Progenitor cell of endocrine pancreas (in vitro differentiated cells): ENCODE measurements at regions not wholly inside any gene's neighbourhood (a gene's known extent, or its start where the extent isn't known, plus 50 kb on each side); places are given as distances from the start of the nearest gene placed in this dataset.

Source experiments
- DNase-seq: peaks from one replicate; pipeline ENCODE4 v3.0.0; 2021; ENCODE audit warnings: low spot score; ENCODE audit not compliant: unreplicated experiment
- H3K27ac Mint-ChIP-seq: 2 replicates; pipeline ENCODE4 v1.8.0; 2021; ENCODE audit warnings: mild to moderate bottlenecking, moderate library complexity, mixed read lengths
- H3K27me3 Mint-ChIP-seq: 2 replicates; pipeline ENCODE4 v1.8.0; 2021; ENCODE audit warnings: mixed read lengths
- H3K36me3 Mint-ChIP-seq: 2 replicates; pipeline ENCODE4 v1.8.0; 2022; ENCODE audit warnings: mixed read lengths; ENCODE audit not compliant: insufficient read depth
- H3K4me1 Mint-ChIP-seq: 2 replicates; pipeline ENCODE4 v1.8.0; 2021; ENCODE audit warnings: low read depth, mixed read lengths
- H3K4me3 Mint-ChIP-seq: 2 replicates; pipeline ENCODE4 v1.8.0; 2021; ENCODE audit warnings: low read depth, mild to moderate bottlenecking, moderate library complexity, mixed read lengths
- H3K9me3 Mint-ChIP-seq: 2 replicates; pipeline ENCODE4 v1.8.0; 2021; ENCODE audit warnings: low read depth, mixed read lengths
- CTCF ChIP-seq: fragments of 200-600 bp; sonication (generic); IDR thresholded peaks from one replicate; pipeline ENCODE4 v1.5.0; 2021; ENCODE audit warnings: antibody characterized with exemption, mild to moderate bottlenecking; ENCODE audit not compliant: unreplicated experiment

- peaks cover 3% of the 10 kb centered on the region for H3K9me3 Mint-ChIP-seq
- no peak for DNase-seq
These were observed 114.0 kb downstream of the SP3 start for GRCh38 chr2:173851141-173851641.

GRCh38 chr2:173854141-173854540 is 111.0 kb downstream of the SP3 start:
- Mint-ChIP-seq H3K4me3 (no peak overlapping the region), H3K27me3 (peaks cover 7% of the 10 kb centered on the region), H3K4me1 (no peaks in the 10 kb centered on the region), H3K9me3 (no peaks in the 10 kb centered on the region), H3K27ac (no peak overlapping the region), H3K36me3 (no peaks in the 10 kb centered on the region)
- TF ChIP-seq CTCF: no peak
- DNase-seq: no peak

More at GRCh38 chr2:173851141-173851641, 114.0 kb downstream of the SP3 start:
- Mint-ChIP-seq H3K27me3 (no peaks in the 10 kb centered on the region), H3K4me1 (no peaks in the 10 kb centered on the region), H3K4me3 (no peak overlapping the region), H3K27ac (no peak overlapping the region), H3K36me3 (no peaks in the 10 kb centered on the region)
- TF ChIP-seq CTCF: no peak

DNA sequence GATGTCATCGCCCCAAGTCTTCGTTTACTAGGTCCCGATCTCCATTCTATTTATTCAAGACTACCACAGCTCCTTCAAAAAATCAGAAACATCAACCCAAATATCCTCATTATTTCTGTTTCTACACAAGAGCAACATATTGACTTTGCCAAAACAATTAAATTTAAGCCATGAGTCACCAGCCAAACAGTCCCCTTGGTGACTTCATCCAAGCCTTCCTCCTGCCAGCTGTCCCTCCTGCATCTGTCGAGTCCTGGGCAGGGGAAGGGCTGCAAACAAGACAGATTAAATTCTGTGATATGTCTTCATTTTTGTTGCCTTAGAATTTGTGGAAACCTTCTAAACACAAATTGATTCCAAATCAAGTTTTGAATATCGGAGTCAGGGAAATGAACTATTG is 110.3 kb downstream of the SP3 start:
- Mint-ChIP-seq H3K27me3 (peaks cover 7% of the 10 kb centered on the region), H3K9me3 (no peaks in the 10 kb centered on the region), H3K36me3 (no peaks in the 10 kb centered on the region), H3K4me1 (no peaks in the 10 kb centered on the region), H3K27ac (no peak overlapping the region), H3K4me3 (no peak overlapping the region)
- TF ChIP-seq CTCF: no peak
- DNase-seq: no peak

GRCh38 chr2:173855661-173856060 is 109.5 kb downstream of the SP3 start:
- Mint-ChIP-seq H3K27ac (no peak overlapping the region), H3K27me3 (peaks cover 9% of the 10 kb centered on the region), H3K4me1 (no peaks in the 10 kb centered on the region), H3K36me3 (no peaks in the 10 kb centered on the region), H3K4me3 (no peak overlapping the region), H3K9me3 (no peaks in the 10 kb centered on the region)
- DNase-seq: no peak
- TF ChIP-seq CTCF: no peak
